ENCODE measurements at regions not wholly inside any gene's neighbourhood (a gene's known extent, or its start where the extent isn't known, plus 50 kb on each side); places are given as distances from the start of the nearest gene placed in this dataset.

DNA sequence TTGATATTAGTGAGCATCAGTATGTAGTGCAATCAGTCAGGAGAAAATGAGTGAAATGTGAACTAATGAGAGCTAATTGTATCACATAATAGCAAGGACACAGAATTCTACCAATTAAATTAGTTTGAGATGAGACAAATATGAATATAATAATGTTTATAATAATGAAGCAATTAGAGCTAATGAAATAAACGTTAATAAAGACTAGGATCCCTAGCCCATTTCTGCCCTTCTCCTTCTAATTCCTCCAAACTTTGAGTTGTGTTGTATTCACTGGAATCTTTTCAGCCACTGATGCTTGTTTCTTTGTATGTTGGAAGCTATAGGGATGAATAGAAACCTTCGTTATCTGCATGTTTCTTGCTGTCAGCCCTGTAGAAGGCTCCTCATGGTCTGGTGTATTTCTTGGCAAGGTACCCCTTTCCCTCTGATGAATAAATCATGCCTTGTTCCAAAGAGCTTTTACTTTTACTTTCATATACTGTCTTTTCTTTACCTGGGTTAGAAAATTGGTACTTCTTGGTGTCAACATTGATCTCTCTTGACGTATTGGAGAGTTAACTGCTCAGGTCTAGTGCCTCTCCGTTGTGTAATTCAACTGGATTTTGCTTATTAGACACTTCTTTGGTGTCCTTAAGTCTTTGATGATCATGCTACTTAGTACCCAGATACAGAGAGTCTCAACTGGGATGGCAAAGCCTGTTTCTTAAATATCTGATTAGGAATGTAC, 154.8 kb downstream of the PTCSC3 start:
- no peaks in the 10 kb centered on the region for H3K9me3 ChIP-seq
- H3K27ac ChIP-seq, result no peak overlapping the region
- H3K36me3 ChIP-seq, result no peaks in the 10 kb centered on the region
- TF ChIP-seq, protein P1, sequence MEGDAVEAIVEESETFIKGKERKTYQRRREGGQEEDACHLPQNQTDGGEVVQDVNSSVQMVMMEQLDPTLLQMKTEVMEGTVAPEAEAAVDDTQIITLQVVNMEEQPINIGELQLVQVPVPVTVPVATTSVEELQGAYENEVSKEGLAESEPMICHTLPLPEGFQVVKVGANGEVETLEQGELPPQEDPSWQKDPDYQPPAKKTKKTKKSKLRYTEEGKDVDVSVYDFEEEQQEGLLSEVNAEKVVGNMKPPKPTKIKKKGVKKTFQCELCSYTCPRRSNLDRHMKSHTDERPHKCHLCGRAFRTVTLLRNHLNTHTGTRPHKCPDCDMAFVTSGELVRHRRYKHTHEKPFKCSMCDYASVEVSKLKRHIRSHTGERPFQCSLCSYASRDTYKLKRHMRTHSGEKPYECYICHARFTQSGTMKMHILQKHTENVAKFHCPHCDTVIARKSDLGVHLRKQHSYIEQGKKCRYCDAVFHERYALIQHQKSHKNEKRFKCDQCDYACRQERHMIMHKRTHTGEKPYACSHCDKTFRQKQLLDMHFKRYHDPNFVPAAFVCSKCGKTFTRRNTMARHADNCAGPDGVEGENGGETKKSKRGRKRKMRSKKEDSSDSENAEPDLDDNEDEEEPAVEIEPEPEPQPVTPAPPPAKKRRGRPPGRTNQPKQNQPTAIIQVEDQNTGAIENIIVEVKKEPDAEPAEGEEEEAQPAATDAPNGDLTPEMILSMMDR (IDR thresholded peaks at IDR 0.05), result no peak
- no peak for TF ChIP-seq POLR2A (IDR thresholded peaks at IDR 0.05)
- peaks cover 0 to 18% (median 2%) of the 10 kb centered on the region in 4 donors for H3K4me1 ChIP-seq
- DNase-seq, result no peak
- no peak overlapping the region for H3K4me3 ChIP-seq
- intact Hi-C loops (cut with DNase I), result no loop called here
- H3K27me3 ChIP-seq, result no peaks in the 10 kb centered on the region
- WGBS (ENCODE audit: insufficient coverage, low coverage, low lambda C conversion rate, missing lambda C conversion rate), result 49% methylated on average over 4 of the region's 4 CpGs
- peak in 1 of 4 donors; percentile 19 for ATAC-seq

DNA sequence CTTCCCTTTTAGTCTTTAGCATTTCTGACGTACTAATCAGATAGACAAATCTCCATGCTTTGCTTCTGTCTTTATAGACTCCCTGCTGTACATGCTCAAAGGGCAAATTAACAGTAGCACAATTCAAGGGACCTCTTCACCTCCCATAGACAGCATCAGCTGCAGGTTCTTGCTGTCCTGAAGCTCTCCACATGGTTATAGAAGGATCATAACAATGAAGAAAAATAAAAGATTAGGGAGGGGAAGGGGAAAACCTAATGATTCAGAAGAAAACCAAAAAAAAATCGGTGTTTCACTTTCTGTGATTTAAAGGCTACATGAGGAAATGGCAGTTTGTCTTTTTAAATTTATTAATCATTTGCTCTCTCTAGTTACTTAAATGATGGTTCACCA, 155.5 kb downstream of the PTCSC3 start:
- 57% methylated on average over 2 of the region's 2 CpGs for WGBS (ENCODE audit: insufficient coverage, low coverage, low lambda C conversion rate, missing lambda C conversion rate)
- Histone ChIP-seq H3K27me3 (no peaks in the 10 kb centered on the region), H3K27ac (no peak overlapping the region), H3K4me1 (peaks cover 0 to 18% (median 2%) of the 10 kb centered on the region in 4 donors), H3K9me3 (no peaks in the 10 kb centered on the region), H3K4me3 (no peak overlapping the region), H3K36me3 (no peaks in the 10 kb centered on the region)
- intact Hi-C loops (cut with DNase I), result no loop called here
- TF ChIP-seq, protein P1 (IDR thresholded peaks at IDR 0.05), result no peak
- no peak for TF ChIP-seq POLR2A (IDR thresholded peaks at IDR 0.05)
- ATAC-seq, result no peak
- no peak for DNase-seq

- WGBS (ENCODE audit: insufficient coverage, low coverage, low lambda C conversion rate, missing lambda C conversion rate), result 78% methylated on average over 8 of the region's 8 CpGs
- no peak overlapping the region for H3K4me3 ChIP-seq
- ATAC-seq (no peak), DNase-seq (no peak)
- no peak overlapping the region for H3K27ac ChIP-seq
- no peaks in the 10 kb centered on the region for H3K9me3 ChIP-seq
- H3K4me1 ChIP-seq, result peaks cover 0 to 18% (median 2%) of the 10 kb centered on the region in 4 donors
- H3K36me3 ChIP-seq, result no peaks in the 10 kb centered on the region
- no peaks in the 10 kb centered on the region for H3K27me3 ChIP-seq
- intact Hi-C loops (cut with DNase I), result no loop called here
- TF ChIP-seq, protein P1 (IDR thresholded peaks at IDR 0.05), result no peak
- no peak for TF ChIP-seq POLR2A (IDR thresholded peaks at IDR 0.05)
Measured at GRCh38 chr14:36020120-36021029, 156.1 kb downstream of the PTCSC3 start.

- H3K27ac ChIP-seq, result no peak overlapping the region
- DNase-seq (no peak), ATAC-seq (no peak)
- no peaks in the 10 kb centered on the region for H3K36me3 ChIP-seq
- intact Hi-C loops (cut with DNase I), result no loop called here
- H3K4me1 ChIP-seq, result peaks cover 0 to 18% (median 2%) of the 10 kb centered on the region in 4 donors
- 73% methylated on average over 5 of the region's 5 CpGs for WGBS (ENCODE audit: insufficient coverage, low coverage, low lambda C conversion rate, missing lambda C conversion rate)
- H3K4me3 ChIP-seq, result no peak overlapping the region
- H3K27me3 ChIP-seq, result no peaks in the 10 kb centered on the region
- H3K9me3 ChIP-seq, result no peaks in the 10 kb centered on the region
- TF ChIP-seq, protein P1 (IDR thresholded peaks at IDR 0.05), result no peak
- TF ChIP-seq POLR2A (IDR thresholded peaks at IDR 0.05), result no peak
Measured at GRCh38 chr14:36019126-36019525, 157.4 kb downstream of the PTCSC3 start.

All from right lobe of liver (tissue), 6 donors.